Vagina (tissue), 2 donors: ENCODE measurements at regions not wholly inside any gene's neighbourhood (a gene's known extent, or its start where the extent isn't known, plus 50 kb on each side); places are given as distances from the start of the nearest gene placed in this dataset.
A peak's percentile ranks its signal among the peaks of the same experiment; 100 is the strongest.

Experiments
- DNase-seq, 2 donors: peaks; one replicate each; pipeline ENCODE4 v3.0.0-alpha.2; 2017; ENCODE audit errors: extremely low spot score in 2 of 2
- H3K27ac ChIP-seq: fragments of 200-600 bp; sonication (generic); one replicate; pipeline ENCODE4 v1.5.1; 2019
- H3K27me3 ChIP-seq: fragments of 200-600 bp; sonication (generic); one replicate; pipeline ENCODE4 v1.5.1; 2019
- H3K36me3 ChIP-seq, 2 donors: fragments of 200-600 bp; sonication (generic); one replicate each; pipeline ENCODE4 v1.5.1; 2017 to 2019
- H3K4me1 ChIP-seq: fragments of 200-600 bp; sonication (generic); one replicate; pipeline ENCODE4 v1.5.1; 2019
- H3K4me3 ChIP-seq, 2 donors: fragments of 200-600 bp; sonication (generic); 1 replicate in 1 of 2; 2 replicates in 1 of 2; pipeline ENCODE4 v1.5.1; 2016 to 2019
- H3K9me3 ChIP-seq: fragments of 200-600 bp; sonication (generic); one replicate; pipeline ENCODE4 v1.5.1; 2019
- POLR2A ChIP-seq, 2 donors: fragments of 450-650 bp; IDR thresholded peaks; one replicate each; pipeline ENCODE4 v1.6.1; 2017; ENCODE audit warnings: antibody characterized with exemption in 2 of 2, mild to moderate bottlenecking in 2 of 2, moderate library complexity in 2 of 2
- POLR2AphosphoS5 ChIP-seq, 2 donors: sonication (generic); formaldehyde crosslinking; IDR thresholded peaks; one replicate each; pipeline ENCODE4 v1.9.0; 2017; ENCODE audit warnings: antibody characterized with exemption in 2 of 2, mild to moderate bottlenecking in 2 of 2, low read depth in 1 of 2; ENCODE audit not compliant: insufficient read depth in 1 of 2
- intact Hi-C: fragments of 100-400 bp; cut with DNase I; formaldehyde crosslinking; loops from one replicate; pipeline ENCODE4 v1.15.1; 2023
- TF ChIP-seq, protein P1 (sequence below), 3 experiments: fragments of 450-650 bp in 2 of 3; fragments of 200-600 bp in 1 of 3; sonication (generic) in 1 of 3; IDR thresholded peaks; one replicate each; pipeline ENCODE4 v1.5.1; 2017 to 2019; ENCODE audit warnings: antibody characterized with exemption in 3 of 3, mild to moderate bottlenecking in 2 of 3, moderate library complexity in 2 of 3

DNA sequence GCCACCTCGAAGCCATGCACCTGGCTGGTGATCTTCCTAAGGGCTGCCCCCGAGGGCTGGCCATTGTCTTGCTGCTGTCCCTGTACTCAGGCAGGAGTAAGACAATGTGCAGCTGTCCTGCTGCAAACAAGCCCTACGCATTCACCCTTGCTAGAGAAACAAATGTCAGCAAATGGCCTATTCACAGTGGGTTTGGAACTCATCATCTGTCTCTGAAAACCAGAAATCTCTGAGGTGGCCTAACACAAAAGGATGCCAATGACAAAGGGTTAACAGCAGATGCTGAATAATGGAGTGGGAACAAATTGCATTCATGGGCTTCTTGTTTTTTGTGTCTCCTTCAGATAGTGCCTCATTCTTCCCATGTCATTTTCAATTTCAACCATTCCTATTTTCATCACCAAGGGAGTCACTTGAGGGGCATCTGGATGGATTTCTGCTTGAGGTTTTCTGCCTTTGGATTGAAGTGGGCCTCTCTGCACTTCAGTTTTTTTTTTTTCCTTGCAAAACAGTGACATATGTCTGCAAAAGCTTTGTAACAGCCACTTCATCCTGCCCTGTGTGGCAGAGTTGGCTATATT lies 261.6 kb upstream of the VLDLR start:
- DNase-seq: no peak

DNA sequence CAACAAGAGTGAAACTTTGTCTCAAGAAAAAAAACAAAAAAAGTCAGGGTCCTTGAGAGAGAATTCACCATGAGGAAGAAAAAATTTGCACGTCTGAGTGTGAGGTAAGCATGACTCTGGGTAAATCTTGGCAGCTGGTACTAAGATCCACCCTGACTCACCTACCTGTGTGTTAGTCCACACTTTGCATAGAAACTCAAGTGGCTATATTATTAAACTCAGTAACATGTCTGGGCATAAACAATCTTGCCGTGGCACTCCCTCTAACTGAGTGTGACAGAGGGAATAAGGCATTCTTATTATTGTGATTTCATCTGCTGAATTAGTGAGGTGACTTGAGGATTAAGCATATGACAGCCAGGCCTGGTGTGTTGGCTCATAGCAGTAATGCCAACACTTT lies 259.4 kb upstream of the VLDLR start:
- H3K9me3 ChIP-seq: no peaks in the 10 kb centered on the region
- no peak for DNase-seq
- intact Hi-C loops: no loop called here
- H3K36me3 ChIP-seq: no peaks in the 10 kb centered on the region
- no peaks in the 10 kb centered on the region for H3K4me1 ChIP-seq
- peak in 1 of 2 donors; percentile 61 for TF ChIP-seq POLR2AphosphoS5 (IDR thresholded peaks at IDR 0.05; ENCODE audit: insufficient read depth in 1 of 2, low read depth in 1 of 2)
- no peak for TF ChIP-seq POLR2A (IDR thresholded peaks at IDR 0.05)
- no peak overlapping the region for H3K4me3 ChIP-seq
- no peak overlapping the region for H3K27ac ChIP-seq
- H3K27me3 ChIP-seq: no peaks in the 10 kb centered on the region

More for the DNA sequence above, 261.6 kb upstream of the VLDLR start:
- no peak for TF ChIP-seq POLR2AphosphoS5 (IDR thresholded peaks at IDR 0.05; ENCODE audit: insufficient read depth in 1 of 2, low read depth in 1 of 2)
- TF ChIP-seq, protein P1, sequence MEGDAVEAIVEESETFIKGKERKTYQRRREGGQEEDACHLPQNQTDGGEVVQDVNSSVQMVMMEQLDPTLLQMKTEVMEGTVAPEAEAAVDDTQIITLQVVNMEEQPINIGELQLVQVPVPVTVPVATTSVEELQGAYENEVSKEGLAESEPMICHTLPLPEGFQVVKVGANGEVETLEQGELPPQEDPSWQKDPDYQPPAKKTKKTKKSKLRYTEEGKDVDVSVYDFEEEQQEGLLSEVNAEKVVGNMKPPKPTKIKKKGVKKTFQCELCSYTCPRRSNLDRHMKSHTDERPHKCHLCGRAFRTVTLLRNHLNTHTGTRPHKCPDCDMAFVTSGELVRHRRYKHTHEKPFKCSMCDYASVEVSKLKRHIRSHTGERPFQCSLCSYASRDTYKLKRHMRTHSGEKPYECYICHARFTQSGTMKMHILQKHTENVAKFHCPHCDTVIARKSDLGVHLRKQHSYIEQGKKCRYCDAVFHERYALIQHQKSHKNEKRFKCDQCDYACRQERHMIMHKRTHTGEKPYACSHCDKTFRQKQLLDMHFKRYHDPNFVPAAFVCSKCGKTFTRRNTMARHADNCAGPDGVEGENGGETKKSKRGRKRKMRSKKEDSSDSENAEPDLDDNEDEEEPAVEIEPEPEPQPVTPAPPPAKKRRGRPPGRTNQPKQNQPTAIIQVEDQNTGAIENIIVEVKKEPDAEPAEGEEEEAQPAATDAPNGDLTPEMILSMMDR (IDR thresholded peaks at IDR 0.05): no peak
- TF ChIP-seq POLR2A (IDR thresholded peaks at IDR 0.05): no peak
- Histone ChIP-seq H3K4me1 (no peaks in the 10 kb centered on the region), H3K36me3 (no peaks in the 10 kb centered on the region), H3K4me3 (no peak overlapping the region), H3K9me3 (no peaks in the 10 kb centered on the region), H3K27me3 (no peaks in the 10 kb centered on the region), H3K27ac (no peak overlapping the region)
- intact Hi-C loops: no loop called here

- no peaks in the 10 kb centered on the region for H3K9me3 ChIP-seq
- H3K4me3 ChIP-seq: no peak overlapping the region
- H3K27ac ChIP-seq: no peak overlapping the region
- no peak for DNase-seq
- intact Hi-C loops: no loop called here
- TF ChIP-seq, protein P1 (IDR thresholded peaks at IDR 0.05): no peak
- TF ChIP-seq POLR2A (IDR thresholded peaks at IDR 0.05): no peak
- no peak for TF ChIP-seq POLR2AphosphoS5 (IDR thresholded peaks at IDR 0.05; ENCODE audit: insufficient read depth in 1 of 2, low read depth in 1 of 2)
- H3K27me3 ChIP-seq: no peaks in the 10 kb centered on the region
- no peaks in the 10 kb centered on the region for H3K36me3 ChIP-seq
- no peaks in the 10 kb centered on the region for H3K4me1 ChIP-seq
Observed at GRCh38 chr9:2363138-2363745, 258.3 kb upstream of the VLDLR start.

- no peaks in the 10 kb centered on the region for H3K9me3 ChIP-seq
- intact Hi-C loops: no loop called here
Observed at GRCh38 chr9:2363781-2364180, 257.8 kb upstream of the VLDLR start.

GRCh38 chr9:2367970-2368369 lies 253.6 kb upstream of the VLDLR start:
- Histone ChIP-seq H3K27ac (no peak overlapping the region), H3K27me3 (no peaks in the 10 kb centered on the region), H3K36me3 (no peaks in the 10 kb centered on the region), H3K4me3 (no peak overlapping the region), H3K4me1 (no peaks in the 10 kb centered on the region), H3K9me3 (no peaks in the 10 kb centered on the region)
- TF ChIP-seq POLR2AphosphoS5 (IDR thresholded peaks at IDR 0.05; ENCODE audit: insufficient read depth in 1 of 2, low read depth in 1 of 2): no peak
- TF ChIP-seq, protein P1 (IDR thresholded peaks at IDR 0.05): no peak
- TF ChIP-seq POLR2A (IDR thresholded peaks at IDR 0.05): no peak
- no peak for DNase-seq
- intact Hi-C loops: no loop called here

More at GRCh38 chr9:2363781-2364180, 257.8 kb upstream of the VLDLR start:
- no peaks in the 10 kb centered on the region for H3K27me3 ChIP-seq
- H3K36me3 ChIP-seq: no peaks in the 10 kb centered on the region
- no peak for DNase-seq
- no peak for TF ChIP-seq POLR2A (IDR thresholded peaks at IDR 0.05)
- TF ChIP-seq, protein P1 (IDR thresholded peaks at IDR 0.05): no peak
- no peak for TF ChIP-seq POLR2AphosphoS5 (IDR thresholded peaks at IDR 0.05; ENCODE audit: insufficient read depth in 1 of 2, low read depth in 1 of 2)
- no peak overlapping the region for H3K4me3 ChIP-seq
- no peaks in the 10 kb centered on the region for H3K4me1 ChIP-seq
- no peak overlapping the region for H3K27ac ChIP-seq
